ENCODE measurements at regions not wholly inside any gene's neighbourhood (a gene's known extent, or its start where the extent isn't known, plus 50 kb on each side); places are given as distances from the start of the nearest gene placed in this dataset.
"Not testable (repeated sequence)": the region's sequence is repeated elsewhere in the genome, so short reads cannot be mapped to it uniquely, and the experiment has no call there.

DNA sequence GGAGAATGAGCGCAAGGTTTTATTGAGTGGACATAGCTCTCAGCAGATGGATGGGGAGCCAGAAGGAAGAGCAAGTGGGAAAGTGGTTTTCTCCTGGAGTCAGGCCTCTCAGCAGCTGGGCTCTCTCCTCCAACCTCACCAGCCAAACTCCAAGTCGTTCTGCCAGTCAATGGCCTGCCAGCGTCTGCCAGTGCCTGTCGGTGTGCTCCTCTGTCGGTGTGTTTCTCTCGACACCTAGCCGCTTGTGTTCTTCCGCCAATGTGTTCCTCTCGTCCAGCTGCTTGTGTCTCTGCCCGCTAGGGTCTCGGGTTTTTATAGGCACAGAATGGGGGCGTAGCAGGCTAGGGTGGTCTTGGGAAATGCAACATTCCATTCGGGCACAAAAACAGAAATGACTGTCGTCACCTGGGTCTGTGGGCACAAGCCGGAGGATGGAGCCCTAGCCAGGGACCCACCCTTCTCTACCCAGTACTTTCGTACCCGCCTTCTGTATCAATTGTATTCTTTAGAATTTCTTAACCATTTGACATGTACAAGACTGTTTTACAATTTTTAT lies 1365.4 kb downstream of the FSCB start:
- Histone ChIP-seq H3K4me3 (ENCODE audit: control insufficient read depth in 1 of 2, extremely low read depth in 1 of 2, low read length in 1 of 2) (no peak overlapping the region), H3K36me3 (ENCODE audit: control insufficient read depth in 2 of 2, extremely low read depth in 1 of 2, insufficient read depth in 1 of 2, low read length in 1 of 2) (no peaks in the 10 kb centered on the region), H3K27ac (ENCODE audit: low read length) (no peak overlapping the region), H3K9me3 (no peaks in the 10 kb centered on the region), H3K4me1 (ENCODE audit: control insufficient read depth in 1 of 2, extremely low read depth in 1 of 2, insufficient read depth in 2 of 2, low read length in 2 of 2) (no peaks in the 10 kb centered on the region), H3K27me3 (replicated peaks in 1 of 2; ENCODE audit: control insufficient read depth in 2 of 2, extremely low read depth in 1 of 2, insufficient read depth in 2 of 2, low read length in 1 of 2) (no peaks in the 10 kb centered on the region)
- no peaks in the 10 kb centered on the region for H3K27me3 Mint-ChIP-seq
- WGBS (ENCODE audit: insufficient coverage) = 90% methylated on average over 13 of the region's 17 CpGs
- H3K9me3 Mint-ChIP-seq = peaks cover 7 to 11% (median 8%) of the 10 kb centered on the region in 3 donors
- no peak overlapping the region for H3K4me3 Mint-ChIP-seq
- ChIA-PET POLR2A (no interaction called here), CTCF (no interaction called here)
- H3K4me1 Mint-ChIP-seq = no peaks in the 10 kb centered on the region
- no peak overlapping the region for H3K27ac Mint-ChIP-seq
- no peaks in the 10 kb centered on the region for H3K36me3 Mint-ChIP-seq
- no peak for ATAC-seq (replicated peaks in 1 of 4)
- DNase-seq = no peak

DNA sequence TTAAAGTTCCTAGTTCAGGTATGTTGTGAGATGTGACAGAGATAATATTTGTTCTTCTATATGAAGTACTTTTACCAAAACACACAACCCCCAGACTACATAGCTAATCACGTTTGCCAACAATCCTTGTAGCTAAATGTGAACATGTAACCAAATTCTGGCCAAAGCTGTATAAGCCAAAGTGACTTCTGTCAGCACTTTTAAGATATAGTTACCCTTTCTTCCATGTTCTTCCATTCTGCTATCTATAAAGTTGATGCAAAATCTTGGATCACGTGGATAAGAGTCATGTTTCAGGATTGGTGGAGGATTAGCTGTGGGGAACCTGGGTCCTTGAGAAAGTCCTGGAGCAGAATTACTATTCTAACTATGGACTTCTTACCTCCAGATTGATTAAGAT lies 1366.6 kb downstream of the FSCB start:
- CTCF ChIA-PET = no interaction called here
- ATAC-seq (replicated peaks in 1 of 4) (no peak), DNase-seq (no peak)
- H3K4me3 Mint-ChIP-seq = no peak overlapping the region
- H3K9me3 Mint-ChIP-seq = peaks cover 11 to 14% (median 11%) of the 10 kb centered on the region in 3 donors
- H3K4me1 ChIP-seq (ENCODE audit: control insufficient read depth in 1 of 2, extremely low read depth in 1 of 2, insufficient read depth in 2 of 2, low read length in 2 of 2) = no peaks in the 10 kb centered on the region
- H3K27me3 Mint-ChIP-seq = no peaks in the 10 kb centered on the region
- H3K27ac Mint-ChIP-seq = no peak overlapping the region
- no peaks in the 10 kb centered on the region for H3K27me3 ChIP-seq (replicated peaks in 1 of 2; ENCODE audit: control insufficient read depth in 2 of 2, extremely low read depth in 1 of 2, insufficient read depth in 2 of 2, low read length in 1 of 2)
- H3K4me3 ChIP-seq (ENCODE audit: control insufficient read depth in 1 of 2, extremely low read depth in 1 of 2, low read length in 1 of 2) = no peak overlapping the region
- H3K27ac ChIP-seq (ENCODE audit: low read length) = no peak overlapping the region
- H3K36me3 ChIP-seq (ENCODE audit: control insufficient read depth in 2 of 2, extremely low read depth in 1 of 2, insufficient read depth in 1 of 2, low read length in 1 of 2) = no peaks in the 10 kb centered on the region
- no peaks in the 10 kb centered on the region for H3K36me3 Mint-ChIP-seq
- no peaks in the 10 kb centered on the region for H3K9me3 ChIP-seq
- H3K4me1 Mint-ChIP-seq = no peaks in the 10 kb centered on the region
- no CpG with 5 or more reads among the region's 2 CpGs for WGBS (ENCODE audit: insufficient coverage)
- POLR2A ChIA-PET = no interaction called here

- no peak overlapping the region for H3K27ac ChIP-seq (ENCODE audit: low read length)
- DNase-seq (no peak), ATAC-seq (replicated peaks in 1 of 4) (no peak)
- no peak overlapping the region for H3K4me3 Mint-ChIP-seq
- H3K27ac Mint-ChIP-seq = no peak overlapping the region
- 89% methylated on average over 18 of the region's 23 CpGs for WGBS (ENCODE audit: insufficient coverage)
- H3K36me3 ChIP-seq (ENCODE audit: control insufficient read depth in 2 of 2, extremely low read depth in 1 of 2, insufficient read depth in 1 of 2, low read length in 1 of 2) = no peaks in the 10 kb centered on the region
- no peaks in the 10 kb centered on the region for H3K4me1 ChIP-seq (ENCODE audit: control insufficient read depth in 1 of 2, extremely low read depth in 1 of 2, insufficient read depth in 2 of 2, low read length in 2 of 2)
- ChIA-PET POLR2A (no interaction called here), CTCF (no interaction called here)
- peaks cover 7 to 18% (median 11%) of the 10 kb centered on the region in 3 donors for H3K9me3 Mint-ChIP-seq
- no peaks in the 10 kb centered on the region for H3K27me3 Mint-ChIP-seq
- no peaks in the 10 kb centered on the region for H3K4me1 Mint-ChIP-seq
- no peak overlapping the region for H3K4me3 ChIP-seq (ENCODE audit: control insufficient read depth in 1 of 2, extremely low read depth in 1 of 2, low read length in 1 of 2)
- no peaks in the 10 kb centered on the region for H3K27me3 ChIP-seq (replicated peaks in 1 of 2; ENCODE audit: control insufficient read depth in 2 of 2, extremely low read depth in 1 of 2, insufficient read depth in 2 of 2, low read length in 1 of 2)
- no peaks in the 10 kb centered on the region for H3K9me3 ChIP-seq
- H3K36me3 Mint-ChIP-seq = no peaks in the 10 kb centered on the region
Measured at GRCh38 chr14:43135877-43136411, 1371.1 kb downstream of the FSCB start.

DNA sequence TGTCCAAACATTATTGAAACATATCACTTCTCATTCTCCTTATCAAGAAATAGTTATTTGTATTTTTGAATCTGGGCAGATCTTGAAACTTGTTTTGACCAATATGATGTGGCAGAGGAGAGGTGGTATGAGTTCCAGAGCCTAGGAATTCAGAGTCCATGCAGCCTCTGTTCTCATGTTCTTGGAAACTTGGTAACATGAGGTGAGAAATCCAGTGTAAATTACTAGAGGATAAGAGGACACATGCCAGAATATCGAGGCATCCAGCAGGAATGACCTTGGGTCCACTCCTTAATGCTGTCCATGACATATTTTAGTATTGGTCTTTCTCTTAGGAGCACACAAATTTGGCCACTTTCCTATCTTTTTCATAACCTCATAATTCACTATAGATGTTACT lies 1374.6 kb downstream of the FSCB start:
- H3K4me1 ChIP-seq (ENCODE audit: control insufficient read depth in 1 of 2, extremely low read depth in 1 of 2, insufficient read depth in 2 of 2, low read length in 2 of 2) = no peaks in the 10 kb centered on the region
- ChIA-PET POLR2A (no interaction called here), CTCF (no interaction called here)
- no peaks in the 10 kb centered on the region for H3K9me3 ChIP-seq
- peaks cover 8 to 12% (median 11%) of the 10 kb centered on the region in 3 donors for H3K9me3 Mint-ChIP-seq
- no peak overlapping the region for H3K27ac Mint-ChIP-seq
- H3K27me3 Mint-ChIP-seq = no peaks in the 10 kb centered on the region
- H3K27ac ChIP-seq (ENCODE audit: low read length) = no peak overlapping the region
- H3K36me3 ChIP-seq (ENCODE audit: control insufficient read depth in 2 of 2, extremely low read depth in 1 of 2, insufficient read depth in 1 of 2, low read length in 1 of 2) = no peaks in the 10 kb centered on the region
- ATAC-seq (replicated peaks in 1 of 4) (no peak), DNase-seq (no peak)
- H3K36me3 Mint-ChIP-seq = no peaks in the 10 kb centered on the region
- 50% methylated on average over 1 of the region's 1 CpG for WGBS (ENCODE audit: insufficient coverage)
- no peak overlapping the region for H3K4me3 ChIP-seq (ENCODE audit: control insufficient read depth in 1 of 2, extremely low read depth in 1 of 2, low read length in 1 of 2)
- H3K4me1 Mint-ChIP-seq = no peaks in the 10 kb centered on the region
- no peaks in the 10 kb centered on the region for H3K27me3 ChIP-seq (replicated peaks in 1 of 2; ENCODE audit: control insufficient read depth in 2 of 2, extremely low read depth in 1 of 2, insufficient read depth in 2 of 2, low read length in 1 of 2)
- H3K4me3 Mint-ChIP-seq = no peak overlapping the region

DNA sequence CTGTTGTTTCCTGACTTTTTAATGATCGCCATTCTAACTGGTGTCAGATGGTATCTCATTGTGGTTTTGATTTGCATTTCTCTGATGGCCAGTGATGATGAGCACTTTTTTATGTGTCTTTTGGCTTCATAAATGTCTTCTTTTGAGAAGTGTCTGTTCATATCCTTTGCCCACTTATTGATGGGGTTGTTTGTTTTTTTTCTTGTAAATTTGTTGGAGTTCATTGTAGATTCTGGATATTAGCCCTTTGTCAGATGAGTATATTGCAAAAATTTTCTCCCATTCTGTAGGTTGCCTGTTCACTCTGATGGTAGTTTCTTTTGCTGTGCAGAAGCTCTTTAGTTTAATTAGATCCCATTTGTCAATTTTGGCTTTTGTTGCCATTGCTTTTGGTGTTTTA lies 1378.7 kb downstream of the FSCB start:
- H3K27ac Mint-ChIP-seq; H3K36me3 Mint-ChIP-seq; H3K9me3 Mint-ChIP-seq; CTCF ChIA-PET; DNase-seq; H3K36me3 ChIP-seq (ENCODE audit: control insufficient read depth in 2 of 2, extremely low read depth in 1 of 2, insufficient read depth in 1 of 2, low read length in 1 of 2); H3K9me3 ChIP-seq; H3K4me3 ChIP-seq (ENCODE audit: control insufficient read depth in 1 of 2, extremely low read depth in 1 of 2, low read length in 1 of 2); H3K27ac ChIP-seq (ENCODE audit: low read length); H3K4me3 Mint-ChIP-seq; POLR2A ChIA-PET; H3K27me3 Mint-ChIP-seq; H3K4me1 Mint-ChIP-seq; H3K4me1 ChIP-seq (ENCODE audit: control insufficient read depth in 1 of 2, extremely low read depth in 1 of 2, insufficient read depth in 2 of 2, low read length in 2 of 2); ATAC-seq (replicated peaks in 1 of 4); H3K27me3 ChIP-seq (replicated peaks in 1 of 2; ENCODE audit: control insufficient read depth in 2 of 2, extremely low read depth in 1 of 2, insufficient read depth in 2 of 2, low read length in 1 of 2): not testable (repeated sequence)
- WGBS (ENCODE audit: insufficient coverage) = no CpG with 5 or more reads among the region's 1 CpG

DNA sequence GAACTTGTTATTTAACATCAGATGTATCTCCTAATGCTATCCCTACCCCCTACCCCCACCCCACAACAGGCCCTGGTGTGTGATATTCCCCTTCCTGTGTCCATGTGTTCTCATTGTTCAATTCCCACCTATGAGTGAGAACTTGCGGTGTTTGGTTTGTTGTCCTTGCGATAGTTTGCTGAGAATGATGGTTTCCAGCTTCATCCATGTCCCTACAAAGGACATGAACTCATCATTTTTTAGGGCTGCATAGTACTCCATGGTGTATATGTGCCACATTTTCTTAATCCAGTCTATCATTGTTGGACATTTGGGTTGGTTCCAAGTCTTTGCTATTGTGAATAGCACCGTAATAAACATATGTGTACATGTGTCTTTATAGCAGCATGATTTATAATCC lies 1379.2 kb downstream of the FSCB start:
- ATAC-seq (replicated peaks in 1 of 4); POLR2A ChIA-PET; H3K4me3 Mint-ChIP-seq; H3K4me3 ChIP-seq (ENCODE audit: control insufficient read depth in 1 of 2, extremely low read depth in 1 of 2, low read length in 1 of 2); H3K36me3 Mint-ChIP-seq; DNase-seq; H3K4me1 Mint-ChIP-seq; H3K9me3 Mint-ChIP-seq; H3K27ac ChIP-seq (ENCODE audit: low read length); H3K27me3 Mint-ChIP-seq; H3K9me3 ChIP-seq; H3K27ac Mint-ChIP-seq; H3K36me3 ChIP-seq (ENCODE audit: control insufficient read depth in 2 of 2, extremely low read depth in 1 of 2, insufficient read depth in 1 of 2, low read length in 1 of 2); CTCF ChIA-PET; H3K4me1 ChIP-seq (ENCODE audit: control insufficient read depth in 1 of 2, extremely low read depth in 1 of 2, insufficient read depth in 2 of 2, low read length in 2 of 2); H3K27me3 ChIP-seq (replicated peaks in 1 of 2; ENCODE audit: control insufficient read depth in 2 of 2, extremely low read depth in 1 of 2, insufficient read depth in 2 of 2, low read length in 1 of 2): not testable (repeated sequence)
- no CpG with 5 or more reads among the region's 3 CpGs for WGBS (ENCODE audit: insufficient coverage)

- no peak overlapping the region for H3K4me3 ChIP-seq (ENCODE audit: control insufficient read depth in 1 of 2, extremely low read depth in 1 of 2, low read length in 1 of 2)
- Mint-ChIP-seq H3K36me3 (no peaks in the 10 kb centered on the region), H3K27ac (no peak overlapping the region)
Measured at GRCh38 chr14:43123544-43123943, 1383.5 kb downstream of the FSCB start.

More at GRCh38 chr14:43123544-43123943, 1383.5 kb downstream of the FSCB start:
- Histone ChIP-seq H3K9me3 (no peaks in the 10 kb centered on the region), H3K27ac (ENCODE audit: low read length) (no peak overlapping the region), H3K4me1 (ENCODE audit: control insufficient read depth in 1 of 2, extremely low read depth in 1 of 2, insufficient read depth in 2 of 2, low read length in 2 of 2) (no peaks in the 10 kb centered on the region), H3K27me3 (replicated peaks in 1 of 2; ENCODE audit: control insufficient read depth in 2 of 2, extremely low read depth in 1 of 2, insufficient read depth in 2 of 2, low read length in 1 of 2) (no peaks in the 10 kb centered on the region), H3K36me3 (ENCODE audit: control insufficient read depth in 2 of 2, extremely low read depth in 1 of 2, insufficient read depth in 1 of 2, low read length in 1 of 2) (no peaks in the 10 kb centered on the region)
- Mint-ChIP-seq H3K27me3 (no peaks in the 10 kb centered on the region), H3K4me1 (no peaks in the 10 kb centered on the region), H3K4me3 (no peak overlapping the region), H3K9me3 (peaks cover 5 to 10% (median 10%) of the 10 kb centered on the region in 3 donors)
- DNase-seq = no peak
- ATAC-seq (replicated peaks in 1 of 4) = no peak
- ChIA-PET CTCF (no interaction called here), POLR2A (no interaction called here)
